ENCODE measurements at regions not wholly inside any gene's neighbourhood (a gene's known extent, or its start where the extent isn't known, plus 50 kb on each side); places are given as distances from the start of the nearest gene placed in this dataset.

- Mint-ChIP-seq H3K27ac (no peak overlapping the region), H3K4me1 (no peaks in the 10 kb centered on the region), H3K4me3 (no peak overlapping the region), H3K27me3 (ENCODE audit: low read depth) (no peaks in the 10 kb centered on the region), H3K36me3 (no peaks in the 10 kb centered on the region), H3K9me3 (no peaks in the 10 kb centered on the region)
- DNase-seq (ENCODE audit: low spot score) (no peak), ATAC-seq (no peak)
- ChIA-PET POLR2A (no interaction called here), CTCF (no interaction called here)
- TF ChIP-seq ZNF396 (CRISPR knock-in tag; IDR thresholded peaks at IDR 0.05; ENCODE audit: borderline replicate concordance) (no peak), ERG (CRISPR knock-in tag; IDR thresholded peaks at IDR 0.05) (no peak), FOXK1 (CRISPR knock-in tag; IDR thresholded peaks at IDR 0.05) (no peak), ZNF232 (CRISPR knock-in tag; IDR thresholded peaks at IDR 0.05) (no peak), SOX15 (CRISPR knock-in tag; IDR thresholded peaks at IDR 0.05) (no peak), ATF1 (CRISPR knock-in tag; IDR thresholded peaks at IDR 0.05) (no peak)
- TF ChIP-seq, protein P1, sequence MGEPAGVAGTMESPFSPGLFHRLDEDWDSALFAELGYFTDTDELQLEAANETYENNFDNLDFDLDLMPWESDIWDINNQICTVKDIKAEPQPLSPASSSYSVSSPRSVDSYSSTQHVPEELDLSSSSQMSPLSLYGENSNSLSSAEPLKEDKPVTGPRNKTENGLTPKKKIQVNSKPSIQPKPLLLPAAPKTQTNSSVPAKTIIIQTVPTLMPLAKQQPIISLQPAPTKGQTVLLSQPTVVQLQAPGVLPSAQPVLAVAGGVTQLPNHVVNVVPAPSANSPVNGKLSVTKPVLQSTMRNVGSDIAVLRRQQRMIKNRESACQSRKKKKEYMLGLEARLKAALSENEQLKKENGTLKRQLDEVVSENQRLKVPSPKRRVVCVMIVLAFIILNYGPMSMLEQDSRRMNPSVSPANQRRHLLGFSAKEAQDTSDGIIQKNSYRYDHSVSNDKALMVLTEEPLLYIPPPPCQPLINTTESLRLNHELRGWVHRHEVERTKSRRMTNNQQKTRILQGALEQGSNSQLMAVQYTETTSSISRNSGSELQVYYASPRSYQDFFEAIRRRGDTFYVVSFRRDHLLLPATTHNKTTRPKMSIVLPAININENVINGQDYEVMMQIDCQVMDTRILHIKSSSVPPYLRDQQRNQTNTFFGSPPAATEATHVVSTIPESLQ (CRISPR knock-in tag; IDR thresholded peaks at IDR 0.05): no peak
- TF ChIP-seq, protein P2, sequence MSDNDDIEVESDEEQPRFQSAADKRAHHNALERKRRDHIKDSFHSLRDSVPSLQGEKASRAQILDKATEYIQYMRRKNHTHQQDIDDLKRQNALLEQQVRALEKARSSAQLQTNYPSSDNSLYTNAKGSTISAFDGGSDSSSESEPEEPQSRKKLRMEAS (CRISPR knock-in tag; IDR thresholded peaks at IDR 0.05): no peak
Measured at GRCh38 chr13:84684804-84685203, 802.5 kb upstream of the SLITRK1 start.

DNA sequence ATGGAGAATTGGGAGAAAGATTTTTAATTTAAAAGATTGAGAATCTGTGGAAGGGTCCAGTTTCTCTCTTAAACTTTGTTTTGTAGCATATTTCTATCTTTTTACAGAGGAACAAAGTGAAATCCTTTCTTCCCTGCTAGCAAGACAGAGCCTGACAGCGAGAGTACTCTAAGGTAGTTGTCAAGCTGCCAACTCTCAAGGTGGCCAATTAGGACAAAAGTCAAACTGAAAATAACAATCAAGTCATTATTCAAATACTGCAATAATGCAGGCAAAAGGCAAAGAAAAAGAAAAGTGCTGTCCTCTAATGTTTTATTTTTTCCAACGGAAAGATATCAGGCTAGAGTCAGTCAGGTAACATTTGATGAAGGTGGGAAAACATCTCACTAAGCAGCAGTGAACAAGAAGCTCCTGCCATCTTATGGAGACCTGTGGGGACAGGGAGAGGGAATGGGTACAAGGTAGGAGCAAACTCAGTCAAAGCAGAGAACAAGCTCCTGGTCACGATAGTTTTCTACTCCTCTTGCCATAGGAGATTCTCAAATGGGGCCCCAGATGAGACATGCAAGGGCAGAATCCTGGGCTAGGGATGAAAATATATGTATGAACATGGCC, 801.9 kb upstream of the SLITRK1 start:
- Mint-ChIP-seq H3K36me3 (no peaks in the 10 kb centered on the region), H3K27ac (no peak overlapping the region), H3K4me1 (no peaks in the 10 kb centered on the region), H3K4me3 (no peak overlapping the region), H3K9me3 (no peaks in the 10 kb centered on the region), H3K27me3 (ENCODE audit: low read depth) (no peaks in the 10 kb centered on the region)
- ATAC-seq (no peak), DNase-seq (ENCODE audit: low spot score) (no peak)
- ChIA-PET CTCF (no interaction called here), POLR2A (no interaction called here)
- no peak for TF ChIP-seq IRF1 (CRISPR knock-in tag; IDR thresholded peaks at IDR 0.05)
- no peak for TF ChIP-seq E2F5 (CRISPR knock-in tag; IDR thresholded peaks at IDR 0.05)
- TF ChIP-seq ZNF232 (CRISPR knock-in tag; IDR thresholded peaks at IDR 0.05): no peak
- TF ChIP-seq, protein P3, sequence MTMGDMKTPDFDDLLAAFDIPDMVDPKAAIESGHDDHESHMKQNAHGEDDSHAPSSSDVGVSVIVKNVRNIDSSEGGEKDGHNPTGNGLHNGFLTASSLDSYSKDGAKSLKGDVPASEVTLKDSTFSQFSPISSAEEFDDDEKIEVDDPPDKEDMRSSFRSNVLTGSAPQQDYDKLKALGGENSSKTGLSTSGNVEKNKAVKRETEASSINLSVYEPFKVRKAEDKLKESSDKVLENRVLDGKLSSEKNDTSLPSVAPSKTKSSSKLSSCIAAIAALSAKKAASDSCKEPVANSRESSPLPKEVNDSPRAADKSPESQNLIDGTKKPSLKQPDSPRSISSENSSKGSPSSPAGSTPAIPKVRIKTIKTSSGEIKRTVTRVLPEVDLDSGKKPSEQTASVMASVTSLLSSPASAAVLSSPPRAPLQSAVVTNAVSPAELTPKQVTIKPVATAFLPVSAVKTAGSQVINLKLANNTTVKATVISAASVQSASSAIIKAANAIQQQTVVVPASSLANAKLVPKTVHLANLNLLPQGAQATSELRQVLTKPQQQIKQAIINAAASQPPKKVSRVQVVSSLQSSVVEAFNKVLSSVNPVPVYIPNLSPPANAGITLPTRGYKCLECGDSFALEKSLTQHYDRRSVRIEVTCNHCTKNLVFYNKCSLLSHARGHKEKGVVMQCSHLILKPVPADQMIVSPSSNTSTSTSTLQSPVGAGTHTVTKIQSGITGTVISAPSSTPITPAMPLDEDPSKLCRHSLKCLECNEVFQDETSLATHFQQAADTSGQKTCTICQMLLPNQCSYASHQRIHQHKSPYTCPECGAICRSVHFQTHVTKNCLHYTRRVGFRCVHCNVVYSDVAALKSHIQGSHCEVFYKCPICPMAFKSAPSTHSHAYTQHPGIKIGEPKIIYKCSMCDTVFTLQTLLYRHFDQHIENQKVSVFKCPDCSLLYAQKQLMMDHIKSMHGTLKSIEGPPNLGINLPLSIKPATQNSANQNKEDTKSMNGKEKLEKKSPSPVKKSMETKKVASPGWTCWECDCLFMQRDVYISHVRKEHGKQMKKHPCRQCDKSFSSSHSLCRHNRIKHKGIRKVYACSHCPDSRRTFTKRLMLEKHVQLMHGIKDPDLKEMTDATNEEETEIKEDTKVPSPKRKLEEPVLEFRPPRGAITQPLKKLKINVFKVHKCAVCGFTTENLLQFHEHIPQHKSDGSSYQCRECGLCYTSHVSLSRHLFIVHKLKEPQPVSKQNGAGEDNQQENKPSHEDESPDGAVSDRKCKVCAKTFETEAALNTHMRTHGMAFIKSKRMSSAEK (CRISPR knock-in tag; IDR thresholded peaks at IDR 0.05; ENCODE audit: borderline replicate concordance): no peak
- no peak for TF ChIP-seq SMAD4 (CRISPR knock-in tag; IDR thresholded peaks at IDR 0.05)
- TF ChIP-seq, protein P4, sequence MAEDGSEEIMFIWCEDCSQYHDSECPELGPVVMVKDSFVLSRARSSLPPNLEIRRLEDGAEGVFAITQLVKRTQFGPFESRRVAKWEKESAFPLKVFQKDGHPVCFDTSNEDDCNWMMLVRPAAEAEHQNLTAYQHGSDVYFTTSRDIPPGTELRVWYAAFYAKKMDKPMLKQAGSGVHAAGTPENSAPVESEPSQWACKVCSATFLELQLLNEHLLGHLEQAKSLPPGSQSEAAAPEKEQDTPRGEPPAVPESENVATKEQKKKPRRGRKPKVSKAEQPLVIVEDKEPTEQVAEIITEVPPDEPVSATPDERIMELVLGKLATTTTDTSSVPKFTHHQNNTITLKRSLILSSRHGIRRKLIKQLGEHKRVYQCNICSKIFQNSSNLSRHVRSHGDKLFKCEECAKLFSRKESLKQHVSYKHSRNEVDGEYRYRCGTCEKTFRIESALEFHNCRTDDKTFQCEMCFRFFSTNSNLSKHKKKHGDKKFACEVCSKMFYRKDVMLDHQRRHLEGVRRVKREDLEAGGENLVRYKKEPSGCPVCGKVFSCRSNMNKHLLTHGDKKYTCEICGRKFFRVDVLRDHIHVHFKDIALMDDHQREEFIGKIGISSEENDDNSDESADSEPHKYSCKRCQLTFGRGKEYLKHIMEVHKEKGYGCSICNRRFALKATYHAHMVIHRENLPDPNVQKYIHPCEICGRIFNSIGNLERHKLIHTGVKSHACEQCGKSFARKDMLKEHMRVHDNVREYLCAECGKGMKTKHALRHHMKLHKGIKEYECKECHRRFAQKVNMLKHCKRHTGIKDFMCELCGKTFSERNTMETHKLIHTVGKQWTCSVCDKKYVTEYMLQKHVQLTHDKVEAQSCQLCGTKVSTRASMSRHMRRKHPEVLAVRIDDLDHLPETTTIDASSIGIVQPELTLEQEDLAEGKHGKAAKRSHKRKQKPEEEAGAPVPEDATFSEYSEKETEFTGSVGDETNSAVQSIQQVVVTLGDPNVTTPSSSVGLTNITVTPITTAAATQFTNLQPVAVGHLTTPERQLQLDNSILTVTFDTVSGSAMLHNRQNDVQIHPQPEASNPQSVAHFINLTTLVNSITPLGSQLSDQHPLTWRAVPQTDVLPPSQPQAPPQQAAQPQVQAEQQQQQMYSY (CRISPR knock-in tag; IDR thresholded peaks at IDR 0.05): no peak
- no peak for TF ChIP-seq NR3C1 (CRISPR knock-in tag; conservative IDR thresholded peaks at IDR 0.05; ENCODE audit: low read depth)
- no peak for TF ChIP-seq ARID4B (CRISPR knock-in tag; IDR thresholded peaks at IDR 0.05; ENCODE audit: borderline replicate concordance)
- TF ChIP-seq NR1H2 (CRISPR knock-in tag; IDR thresholded peaks at IDR 0.05): no peak
